ENCODE measurements at regions not wholly inside any gene's neighbourhood (a gene's known extent, or its start where the extent isn't known, plus 50 kb on each side); places are given as distances from the start of the nearest gene placed in this dataset.

GRCh38 chr1:201663491-201664113 lies 124.7 kb downstream of the NAV1 start:
- H3K9me3 ChIP-seq = no peaks in the 10 kb centered on the region
- H3K27ac ChIP-seq = no peak overlapping the region
- no peak for ATAC-seq
- no peak for DNase-seq
- TF ChIP-seq, protein P1, sequence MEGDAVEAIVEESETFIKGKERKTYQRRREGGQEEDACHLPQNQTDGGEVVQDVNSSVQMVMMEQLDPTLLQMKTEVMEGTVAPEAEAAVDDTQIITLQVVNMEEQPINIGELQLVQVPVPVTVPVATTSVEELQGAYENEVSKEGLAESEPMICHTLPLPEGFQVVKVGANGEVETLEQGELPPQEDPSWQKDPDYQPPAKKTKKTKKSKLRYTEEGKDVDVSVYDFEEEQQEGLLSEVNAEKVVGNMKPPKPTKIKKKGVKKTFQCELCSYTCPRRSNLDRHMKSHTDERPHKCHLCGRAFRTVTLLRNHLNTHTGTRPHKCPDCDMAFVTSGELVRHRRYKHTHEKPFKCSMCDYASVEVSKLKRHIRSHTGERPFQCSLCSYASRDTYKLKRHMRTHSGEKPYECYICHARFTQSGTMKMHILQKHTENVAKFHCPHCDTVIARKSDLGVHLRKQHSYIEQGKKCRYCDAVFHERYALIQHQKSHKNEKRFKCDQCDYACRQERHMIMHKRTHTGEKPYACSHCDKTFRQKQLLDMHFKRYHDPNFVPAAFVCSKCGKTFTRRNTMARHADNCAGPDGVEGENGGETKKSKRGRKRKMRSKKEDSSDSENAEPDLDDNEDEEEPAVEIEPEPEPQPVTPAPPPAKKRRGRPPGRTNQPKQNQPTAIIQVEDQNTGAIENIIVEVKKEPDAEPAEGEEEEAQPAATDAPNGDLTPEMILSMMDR (IDR thresholded peaks at IDR 0.05) = no peak
- no peaks in the 10 kb centered on the region for H3K4me1 ChIP-seq
- intact Hi-C loops (cut with DNase I) = no loop called here
- no peak overlapping the region for H3K4me3 ChIP-seq
- H3K27me3 ChIP-seq = no peaks in the 10 kb centered on the region
- no peaks in the 10 kb centered on the region for H3K36me3 ChIP-seq

DNA sequence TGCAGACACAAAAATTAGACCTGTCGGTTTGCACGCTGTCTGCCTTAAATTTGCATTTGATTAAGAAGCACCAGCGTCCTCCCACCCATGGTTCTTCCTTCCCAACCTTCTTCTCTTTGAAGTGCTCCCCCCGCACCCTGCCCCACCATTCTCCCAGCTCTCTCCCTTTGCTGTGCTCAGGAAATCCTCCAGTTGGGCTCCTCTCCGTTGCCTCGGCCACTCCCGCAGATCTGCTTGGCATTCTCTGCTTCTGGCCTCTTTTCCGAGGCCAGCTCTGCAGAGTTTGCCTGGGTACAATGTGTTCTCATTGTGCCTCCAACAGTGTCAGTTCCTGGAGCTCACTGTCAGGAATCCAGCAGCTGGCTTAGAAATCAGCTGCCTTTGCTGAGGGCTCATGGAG lies 126.1 kb downstream of the NAV1 start:
- intact Hi-C loops (cut with DNase I) = no loop called here

DNA sequence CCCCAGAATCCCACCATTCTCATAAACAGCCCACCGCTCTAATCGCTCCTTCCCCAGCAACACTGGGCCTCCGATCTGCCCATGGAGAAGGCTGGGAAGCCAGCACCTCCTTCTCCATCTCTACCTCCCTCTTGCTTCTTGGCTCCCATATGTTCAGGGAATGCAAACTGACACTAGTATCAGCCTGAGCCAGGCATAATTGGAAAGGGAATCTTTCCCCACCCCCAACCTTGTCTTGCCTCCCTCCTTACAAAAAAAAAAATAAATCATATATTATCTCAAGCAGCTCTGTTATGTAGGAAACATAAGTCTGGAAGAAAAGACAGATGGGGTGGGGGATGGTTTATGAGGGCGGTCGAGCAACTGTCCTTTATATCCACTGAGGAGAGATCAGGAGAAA lies 127.2 kb downstream of the NAV1 start:
- no peak overlapping the region for H3K27ac ChIP-seq
- intact Hi-C loops (cut with DNase I) = no loop called here
- no peaks in the 10 kb centered on the region for H3K36me3 ChIP-seq
- H3K9me3 ChIP-seq = no peaks in the 10 kb centered on the region
- H3K4me1 ChIP-seq = no peaks in the 10 kb centered on the region
- H3K4me3 ChIP-seq = no peak overlapping the region
- H3K27me3 ChIP-seq = no peaks in the 10 kb centered on the region
- ATAC-seq (no peak), DNase-seq (no peak)
- TF ChIP-seq, protein P1 (IDR thresholded peaks at IDR 0.05) = no peak

More for the DNA sequence above, 126.1 kb downstream of the NAV1 start:
- TF ChIP-seq, protein P1 (IDR thresholded peaks at IDR 0.05) = no peak
- Histone ChIP-seq H3K4me1 (no peaks in the 10 kb centered on the region), H3K36me3 (no peaks in the 10 kb centered on the region), H3K27ac (no peak overlapping the region), H3K4me3 (no peak overlapping the region), H3K9me3 (no peaks in the 10 kb centered on the region), H3K27me3 (no peaks in the 10 kb centered on the region)
- DNase-seq = no peak
- ATAC-seq = no peak

DNA sequence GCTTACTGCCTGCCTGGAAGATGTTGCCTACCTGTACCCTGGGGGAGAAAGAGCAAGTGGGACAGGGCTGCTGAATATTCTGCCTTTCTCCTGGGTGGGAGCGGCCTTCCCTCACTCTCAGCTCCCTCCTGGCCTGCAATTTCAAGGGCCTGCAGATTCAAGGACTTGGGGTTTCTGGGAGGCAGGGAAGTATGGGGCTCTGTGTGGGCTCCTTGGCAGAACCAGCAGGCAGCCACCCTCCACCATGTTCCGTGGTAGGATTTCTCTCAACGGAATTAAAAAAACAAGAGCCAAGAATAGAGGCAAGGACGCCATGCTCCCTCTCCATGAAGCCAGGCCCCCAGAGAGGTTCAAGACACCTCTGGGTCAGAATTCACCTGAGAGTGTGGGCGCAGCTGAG lies 127.7 kb downstream of the NAV1 start:
- no peaks in the 10 kb centered on the region for H3K4me1 ChIP-seq
- ATAC-seq = no peak
- TF ChIP-seq, protein P1 (IDR thresholded peaks at IDR 0.05) = no peak
- intact Hi-C loops (cut with DNase I) = no loop called here
- no peaks in the 10 kb centered on the region for H3K9me3 ChIP-seq
- no peak overlapping the region for H3K27ac ChIP-seq
- H3K27me3 ChIP-seq = no peaks in the 10 kb centered on the region
- no peak for DNase-seq
- no peak overlapping the region for H3K4me3 ChIP-seq
- H3K36me3 ChIP-seq = no peaks in the 10 kb centered on the region

- Histone ChIP-seq H3K27me3 (no peaks in the 10 kb centered on the region), H3K9me3 (no peaks in the 10 kb centered on the region), H3K36me3 (no peaks in the 10 kb centered on the region), H3K4me3 (no peak overlapping the region), H3K27ac (no peak overlapping the region), H3K4me1 (no peaks in the 10 kb centered on the region)
- DNase-seq (no peak), ATAC-seq (no peak)
- TF ChIP-seq, protein P1 (IDR thresholded peaks at IDR 0.05) = no peak
- intact Hi-C loops (cut with DNase I) = no loop called here
Measured at GRCh38 chr1:201667479-201667878, 128.6 kb downstream of the NAV1 start.

DNA sequence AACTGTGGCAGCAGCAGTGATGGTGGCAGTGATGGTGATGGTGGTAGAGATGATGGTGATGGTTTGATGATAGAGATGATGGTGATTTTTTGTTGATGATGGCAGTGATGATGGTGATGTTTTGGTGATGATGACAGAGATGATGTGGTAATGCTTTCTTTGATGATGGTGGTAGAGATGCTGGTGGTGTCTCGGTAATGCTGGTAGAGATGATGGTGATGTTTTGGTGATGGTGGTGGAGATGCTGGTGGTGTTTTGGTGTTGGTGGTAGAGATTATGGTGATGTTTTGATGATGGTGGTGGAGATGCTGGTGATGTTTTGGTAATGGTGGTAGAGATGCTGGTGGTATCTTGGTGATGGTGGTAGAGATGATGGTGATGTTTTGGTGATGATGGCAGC lies 131.6 kb downstream of the NAV1 start:
- intact Hi-C loops (cut with DNase I) = no loop called here
- H3K36me3 ChIP-seq = no peaks in the 10 kb centered on the region
- ATAC-seq (no peak), DNase-seq (no peak)
- H3K9me3 ChIP-seq = no peaks in the 10 kb centered on the region
- TF ChIP-seq, protein P1 (IDR thresholded peaks at IDR 0.05) = no peak
- no peaks in the 10 kb centered on the region for H3K27me3 ChIP-seq
- peaks cover 6% of the 10 kb centered on the region for H3K4me1 ChIP-seq
- no peak overlapping the region for H3K4me3 ChIP-seq
- no peak overlapping the region for H3K27ac ChIP-seq

Measured in upper lobe of right lung (tissue), 1 donor.